Epithelial cell of esophagus (primary cell): ENCODE measurements at regions not wholly inside any gene's neighbourhood (a gene's known extent, or its start where the extent isn't known, plus 50 kb on each side); places are given as distances from the start of the nearest gene placed in this dataset.

Source experiments
- DNase-seq: peaks from one replicate; pipeline ENCODE4 v3.0.0; 2010; ENCODE audit warnings: low read depth
- H3K4me3 ChIP-seq: 2 replicates; pipeline ENCODE4 v1.5.1; 2011; ENCODE audit warnings: mild to moderate bottlenecking, low read length, control low read depth
- CTCF ChIP-seq: IDR thresholded peaks from 2 replicates; pipeline ENCODE4 v1.5.1; 2011; ENCODE audit warnings: low read depth, mild to moderate bottlenecking, low read length, control low read depth, inconsistent platforms; ENCODE audit not compliant: insufficient read depth; ENCODE audit errors: missing control alignments

GRCh38 chr21:35644523-35644922, 415.8 kb downstream of the SETD4 start:
- TF ChIP-seq CTCF = no peak
- no peak overlapping the region for H3K4me3 ChIP-seq
- no peak for DNase-seq

- DNase-seq = peak; percentile 69
- no peak overlapping the region for H3K4me3 ChIP-seq
Observed at GRCh38 chr21:35643176-35643575, 417.1 kb downstream of the SETD4 start.

GRCh38 chr21:35641271-35642016, 418.9 kb downstream of the SETD4 start:
- no peak for TF ChIP-seq CTCF
- no peak overlapping the region for H3K4me3 ChIP-seq
- DNase-seq = no peak

More at GRCh38 chr21:35643176-35643575, 417.1 kb downstream of the SETD4 start:
- TF ChIP-seq CTCF = no peak

- peak; percentile 15 for DNase-seq
- H3K4me3 ChIP-seq = no peak overlapping the region
- no peak for TF ChIP-seq CTCF
Observed at GRCh38 chr21:35637431-35637830, 422.9 kb downstream of the SETD4 start.

GRCh38 chr21:35635994-35636393, 424.3 kb downstream of the SETD4 start:
- no peak for DNase-seq
- H3K4me3 ChIP-seq = no peak overlapping the region
- no peak for TF ChIP-seq CTCF

- no peak overlapping the region for H3K4me3 ChIP-seq
- no peak for TF ChIP-seq CTCF
- peak; percentile 93 for DNase-seq
Observed at GRCh38 chr21:35635261-35635660, 425.1 kb downstream of the SETD4 start.

- no peak overlapping the region for H3K4me3 ChIP-seq
- no peak for TF ChIP-seq CTCF
- DNase-seq = no peak
Observed at GRCh38 chr21:35633501-35633900, 426.8 kb downstream of the SETD4 start.
